ENCODE measurements at regions not wholly inside any gene's neighbourhood (a gene's known extent, or its start where the extent isn't known, plus 50 kb on each side); places are given as distances from the start of the nearest gene placed in this dataset.
A peak's percentile ranks its signal among the peaks of the same experiment; 100 is the strongest.

DNA sequence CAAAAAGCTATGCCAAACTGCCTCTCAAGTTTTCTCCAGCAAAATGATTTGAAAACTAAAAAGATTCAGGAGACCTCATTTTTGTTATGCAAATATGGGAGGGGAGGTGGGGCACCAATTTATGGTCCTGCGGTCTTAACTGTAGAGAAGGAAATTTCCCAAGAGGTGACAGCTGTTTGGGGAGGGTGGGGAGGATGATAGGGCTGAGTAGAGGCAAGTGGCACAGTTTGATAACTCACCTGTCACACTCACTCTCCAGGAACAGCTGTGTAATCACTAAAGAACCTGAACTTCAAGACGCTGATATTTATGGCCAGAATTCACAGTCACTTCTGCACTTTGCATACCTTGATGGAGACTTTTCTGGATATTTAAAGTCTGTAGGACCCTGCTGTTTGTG, 232.9 kb upstream of the STARD13 start:
- no peak for DNase-seq (ENCODE audit: low spot score)

- DNase-seq (ENCODE audit: low spot score), result no peak
These were observed 234.3 kb upstream of the STARD13 start for GRCh38 chr13:33519561-33520467.

DNA sequence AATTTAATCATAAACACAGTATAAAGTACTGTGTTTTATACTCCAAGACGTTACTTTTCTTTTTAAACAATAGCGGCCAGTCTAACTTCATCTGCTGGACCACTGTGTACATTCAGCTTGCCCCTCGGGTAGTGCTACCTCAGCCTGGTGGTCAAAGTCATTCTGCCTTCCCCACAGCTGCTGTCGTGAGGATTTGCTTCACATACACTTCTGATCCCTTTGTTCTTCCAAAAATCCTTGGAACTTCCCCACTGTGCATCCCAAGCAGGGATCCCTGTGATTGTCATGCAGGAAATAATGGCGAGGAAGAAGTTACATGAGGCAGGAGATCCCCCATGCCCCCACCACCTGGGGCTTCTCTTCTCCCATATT, 234.9 kb upstream of the STARD13 start:
- no peak for DNase-seq (ENCODE audit: low spot score)

DNA sequence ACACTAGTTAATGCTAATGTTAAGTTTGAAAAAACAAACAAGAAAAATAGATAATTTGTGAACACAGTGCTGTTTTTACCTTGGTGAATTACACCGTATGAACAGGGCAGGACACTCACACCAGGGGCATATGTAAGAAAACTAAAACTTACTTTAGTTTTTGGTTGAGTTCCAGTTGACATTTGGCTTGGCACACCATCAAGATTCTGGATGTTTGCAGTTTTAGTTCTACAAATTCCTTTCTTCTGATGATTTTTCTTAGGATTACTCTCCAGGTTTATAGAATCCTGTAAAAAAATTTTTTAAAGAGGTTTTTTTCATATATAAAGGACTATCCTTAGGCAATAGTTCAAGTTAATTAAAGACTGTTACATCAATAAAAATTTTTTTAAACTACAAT, 238.5 kb upstream of the STARD13 start:
- no peak for DNase-seq (ENCODE audit: low spot score)

GRCh38 chr13:33525763-33526162, 240.2 kb upstream of the STARD13 start:
- no peak for DNase-seq (ENCODE audit: low spot score)

GRCh38 chr13:33526718-33527117, 241.2 kb upstream of the STARD13 start:
- no peak for DNase-seq (ENCODE audit: low spot score)

DNA sequence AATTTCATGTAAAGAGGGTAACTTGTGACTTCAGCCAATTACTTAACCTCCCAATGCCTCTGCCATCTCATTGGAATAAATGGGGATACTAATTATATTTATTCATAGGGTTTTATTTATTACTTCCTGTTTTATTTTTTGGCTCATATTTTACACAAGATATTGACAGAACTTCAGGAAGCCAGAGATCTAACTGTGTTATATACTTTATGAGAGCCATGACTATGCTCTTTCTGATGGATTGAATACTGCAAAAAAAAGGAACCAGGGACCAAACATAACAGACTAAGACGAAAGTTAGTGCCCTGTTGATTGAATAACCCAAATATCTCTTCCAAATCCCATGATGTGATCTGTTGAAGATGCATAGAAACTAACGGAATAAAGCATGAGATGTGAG, 243.3 kb upstream of the STARD13 start:
- no peak for DNase-seq (ENCODE audit: low spot score)

GRCh38 chr13:33531484-33531883, 245.9 kb upstream of the STARD13 start:
- no peak for DNase-seq (ENCODE audit: low spot score)

GRCh38 chr13:33535061-33535460, 249.5 kb upstream of the STARD13 start:
- no peak for DNase-seq (ENCODE audit: low spot score)

GRCh38 chr13:33536601-33537000, 251.0 kb upstream of the STARD13 start:
- DNase-seq (ENCODE audit: low spot score), result no peak

DNA sequence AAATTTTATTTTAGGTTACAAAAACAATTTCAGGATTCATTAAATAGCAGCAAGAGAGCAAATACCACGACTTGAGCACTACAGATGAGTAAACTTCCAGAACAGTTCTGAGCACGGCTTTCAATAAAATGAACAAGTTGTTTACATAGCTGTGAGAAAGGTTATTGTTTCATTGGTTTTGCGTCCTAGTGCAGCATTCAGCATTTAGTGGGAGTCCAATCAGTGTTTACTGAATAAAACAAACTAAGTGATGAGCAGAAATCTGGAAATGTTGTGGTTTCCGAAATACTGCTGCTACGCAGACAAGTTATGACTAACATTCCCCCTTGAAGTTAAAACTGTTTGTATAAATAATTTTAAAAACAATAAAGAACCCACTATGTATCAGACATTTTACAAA, 251.5 kb upstream of the STARD13 start:
- no peak for DNase-seq (ENCODE audit: low spot score)

DNA sequence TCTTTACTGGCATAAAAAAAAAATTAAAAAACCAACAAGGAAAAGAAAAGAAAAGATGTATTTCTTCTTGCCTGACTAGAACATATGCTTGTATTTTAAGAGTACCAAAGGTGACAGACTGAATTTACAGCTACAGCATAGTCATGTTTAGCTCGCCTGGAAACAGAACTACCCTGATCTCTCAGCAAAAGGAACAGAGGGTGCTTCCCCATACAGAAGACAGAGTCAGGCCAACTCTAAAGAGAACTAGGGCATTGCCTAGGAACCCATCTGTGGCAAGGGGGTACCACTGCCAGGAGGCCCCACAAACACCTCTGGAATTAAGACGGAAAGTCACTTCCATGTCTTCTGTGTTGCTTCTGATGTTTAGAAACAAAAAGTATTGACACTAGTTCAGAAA, 252.1 kb upstream of the STARD13 start:
- DNase-seq (ENCODE audit: low spot score), result no peak

GRCh38 chr13:33541456-33541855, 255.9 kb upstream of the STARD13 start:
- DNase-seq (ENCODE audit: low spot score), result no peak

GRCh38 chr13:33541962-33542308, 256.4 kb upstream of the STARD13 start:
- no peak for DNase-seq (ENCODE audit: low spot score)

- peak; percentile 68 for DNase-seq (ENCODE audit: low spot score)
These were observed 256.9 kb upstream of the STARD13 start for GRCh38 chr13:33542309-33543088.

- no peak for DNase-seq (ENCODE audit: low spot score)
These were observed 257.5 kb upstream of the STARD13 start for GRCh38 chr13:33543089-33543459.

GRCh38 chr13:33543631-33544265, 258.2 kb upstream of the STARD13 start:
- DNase-seq (ENCODE audit: low spot score), result no peak

GRCh38 chr13:33544308-33544707, 258.8 kb upstream of the STARD13 start:
- DNase-seq (ENCODE audit: low spot score), result no peak

DNA sequence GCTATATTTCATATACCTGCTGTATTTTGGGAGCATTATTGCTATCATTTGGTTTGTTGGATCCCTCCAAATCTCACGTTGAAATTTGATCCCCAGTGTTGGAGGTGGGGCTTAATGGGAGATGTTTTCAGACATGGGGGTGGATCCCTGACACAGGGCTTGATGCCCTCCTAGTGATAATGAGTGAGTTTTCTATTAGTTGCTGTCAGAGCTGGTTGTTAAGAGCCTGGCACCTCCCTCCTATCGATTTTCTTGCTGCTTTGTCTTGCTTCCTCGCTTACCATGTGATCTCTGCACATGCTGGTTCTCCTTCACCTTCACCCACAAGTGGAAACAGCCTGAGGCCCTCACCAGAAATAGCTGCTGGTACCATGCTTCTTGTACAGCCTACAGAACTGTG, 259.9 kb upstream of the STARD13 start:
- DNase-seq (ENCODE audit: low spot score), result no peak

GRCh38 chr13:33547035-33547434, 261.5 kb upstream of the STARD13 start:
- no peak for DNase-seq (ENCODE audit: low spot score)

DNA sequence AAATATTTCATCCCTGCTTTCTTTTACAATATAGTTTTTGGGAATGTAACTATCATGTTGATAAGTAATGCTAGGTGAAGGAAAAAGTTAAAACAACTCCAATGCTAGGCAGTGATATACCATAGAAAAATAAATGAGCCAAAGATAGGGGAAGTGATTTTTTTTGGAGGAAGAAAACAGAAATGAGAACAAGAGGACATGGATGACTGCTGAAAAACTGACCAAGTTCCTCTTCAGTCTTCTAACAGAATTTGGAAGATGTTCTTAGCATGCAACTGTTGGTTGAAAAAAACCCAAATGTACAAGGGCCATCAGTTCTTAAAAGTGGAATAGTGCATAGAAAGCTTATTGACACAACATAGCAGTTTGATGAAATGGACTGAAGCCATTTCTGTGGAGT, 262.5 kb upstream of the STARD13 start:
- no peak for DNase-seq (ENCODE audit: low spot score)

GRCh38 chr13:33550276-33550675, 264.7 kb upstream of the STARD13 start:
- no peak for DNase-seq (ENCODE audit: low spot score)

DNA sequence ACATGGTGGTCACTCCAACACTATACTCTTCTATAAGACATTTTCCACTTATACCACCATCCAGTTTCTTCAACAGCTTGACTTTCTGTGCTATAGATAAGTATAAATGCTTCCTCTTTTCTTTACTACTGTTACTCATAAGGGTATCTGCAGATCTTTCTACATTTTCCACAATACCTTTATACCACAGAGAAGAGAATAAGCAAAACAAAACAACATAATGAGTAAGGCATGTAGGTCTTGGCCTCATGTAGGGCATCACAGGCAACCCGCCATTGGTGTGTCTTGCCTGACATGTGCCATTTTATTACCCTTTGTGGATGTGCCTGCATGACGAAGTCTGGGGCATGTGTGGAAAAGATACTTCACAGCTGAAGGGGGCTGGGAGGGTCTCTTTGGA, 265.3 kb upstream of the STARD13 start:
- DNase-seq (ENCODE audit: low spot score), result no peak

Data from HuH-7 (cell line).